WTC11 (cell line): ENCODE measurements at regions not wholly inside any gene's neighbourhood (a gene's known extent, or its start where the extent isn't known, plus 50 kb on each side); places are given as distances from the start of the nearest gene placed in this dataset.

Source experiments
- ESRRA ChIP-seq: sonication (generic); formaldehyde crosslinking; IDR thresholded peaks from 2 replicates; pipeline ENCODE4 v1.8.1; 2022; ENCODE audit warnings: mild to moderate bottlenecking, missing genetic modification reagents, borderline replicate concordance
- MXD4 ChIP-seq: fragments of 250-450 bp; sonication (Bioruptor Pico); IDR thresholded peaks from 2 replicates; pipeline ENCODE4 v1.8.0; 2021; ENCODE audit warnings: mild to moderate bottlenecking, moderate library complexity, borderline replicate concordance
- NFYB ChIP-seq: sonication (generic); formaldehyde crosslinking; conservative IDR thresholded peaks from 2 replicates; pipeline ENCODE4 v1.8.0; 2022; ENCODE audit warnings: low read depth, missing genetic modification reagents
- TF ChIP-seq, protein P1 (sequence below): fragments of 200-600 bp; IDR thresholded peaks from 2 replicates; pipeline ENCODE4 v1.8.0; 2022; ENCODE audit warnings: antibody characterized with exemption

- TF ChIP-seq, protein P1, sequence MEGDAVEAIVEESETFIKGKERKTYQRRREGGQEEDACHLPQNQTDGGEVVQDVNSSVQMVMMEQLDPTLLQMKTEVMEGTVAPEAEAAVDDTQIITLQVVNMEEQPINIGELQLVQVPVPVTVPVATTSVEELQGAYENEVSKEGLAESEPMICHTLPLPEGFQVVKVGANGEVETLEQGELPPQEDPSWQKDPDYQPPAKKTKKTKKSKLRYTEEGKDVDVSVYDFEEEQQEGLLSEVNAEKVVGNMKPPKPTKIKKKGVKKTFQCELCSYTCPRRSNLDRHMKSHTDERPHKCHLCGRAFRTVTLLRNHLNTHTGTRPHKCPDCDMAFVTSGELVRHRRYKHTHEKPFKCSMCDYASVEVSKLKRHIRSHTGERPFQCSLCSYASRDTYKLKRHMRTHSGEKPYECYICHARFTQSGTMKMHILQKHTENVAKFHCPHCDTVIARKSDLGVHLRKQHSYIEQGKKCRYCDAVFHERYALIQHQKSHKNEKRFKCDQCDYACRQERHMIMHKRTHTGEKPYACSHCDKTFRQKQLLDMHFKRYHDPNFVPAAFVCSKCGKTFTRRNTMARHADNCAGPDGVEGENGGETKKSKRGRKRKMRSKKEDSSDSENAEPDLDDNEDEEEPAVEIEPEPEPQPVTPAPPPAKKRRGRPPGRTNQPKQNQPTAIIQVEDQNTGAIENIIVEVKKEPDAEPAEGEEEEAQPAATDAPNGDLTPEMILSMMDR = no peak
- TF ChIP-seq ESRRA (CRISPR knock-in tag) (no peak), MXD4 (CRISPR knock-in tag) (no peak), NFYB (CRISPR knock-in tag) (no peak)
Measured at GRCh38 chr9:129405089-129405826, 215.6 kb downstream of the C9orf50 start.
